Erythroblast (primary cell): ENCODE measurements at regions not wholly inside any gene's neighbourhood (a gene's known extent, or its start where the extent isn't known, plus 50 kb on each side); places are given as distances from the start of the nearest gene placed in this dataset.

Experiments
- GATA1 ChIP-seq: IDR thresholded peaks from 2 replicates; pipeline ENCODE4 v1.6.1; 2011; ENCODE audit warnings: low read depth, mild to moderate bottlenecking, control low read depth, low read length, moderate library complexity
- POLR2A ChIP-seq: IDR thresholded peaks from 2 replicates; pipeline ENCODE4 v1.6.1; 2011; ENCODE audit warnings: mild to moderate bottlenecking, low read length

DNA sequence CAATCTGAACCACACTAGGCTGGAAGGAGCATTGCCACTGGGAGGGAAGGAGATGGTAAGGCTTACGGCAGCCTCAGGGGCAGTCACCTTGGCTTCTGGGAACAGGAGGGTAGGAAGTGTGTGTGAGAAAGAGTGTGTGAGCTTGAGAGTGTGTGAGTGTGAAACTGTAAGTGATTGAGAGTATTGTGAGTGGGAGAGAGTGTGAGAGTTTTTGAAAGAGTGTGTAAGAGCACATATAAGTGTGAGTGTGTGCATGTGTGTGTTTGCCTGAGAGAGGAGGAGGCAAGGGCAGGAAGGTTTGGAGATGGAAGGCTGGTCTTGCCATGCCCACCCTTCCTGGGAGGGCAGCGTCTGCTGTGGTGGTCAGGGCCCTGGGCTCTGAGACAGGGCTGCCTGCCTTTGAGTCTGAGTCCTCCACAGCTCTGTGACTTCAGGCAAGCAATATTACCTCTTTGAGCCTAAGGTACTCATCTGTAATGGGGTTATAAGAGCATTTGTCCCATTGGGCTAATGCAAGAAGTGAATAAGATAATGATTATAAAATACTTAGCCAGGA, 51.9 kb upstream of the BOD1 start:
- TF ChIP-seq POLR2A (no peak), GATA1 (no peak)
